HG03039 (cell line): ENCODE measurements at regions not wholly inside any gene's neighbourhood (a gene's known extent, or its start where the extent isn't known, plus 50 kb on each side); places are given as distances from the start of the nearest gene placed in this dataset.
"Not testable (repeated sequence)": the region's sequence is repeated elsewhere in the genome, so short reads cannot be mapped to it uniquely, and the experiment has no call there.

Experiments
- ATAC-seq: cut with Tn5 transposase; IDR thresholded peaks from one replicate; pipeline ENCODE4 v1.9.1; 2021; ENCODE audit warnings: mild to moderate bottlenecking, moderate library complexity; ENCODE audit not compliant: unreplicated experiment

- no peak for ATAC-seq
These were observed 75.1 kb downstream of the HAUS1 start for GRCh38 chr18:46179306-46179705.

DNA sequence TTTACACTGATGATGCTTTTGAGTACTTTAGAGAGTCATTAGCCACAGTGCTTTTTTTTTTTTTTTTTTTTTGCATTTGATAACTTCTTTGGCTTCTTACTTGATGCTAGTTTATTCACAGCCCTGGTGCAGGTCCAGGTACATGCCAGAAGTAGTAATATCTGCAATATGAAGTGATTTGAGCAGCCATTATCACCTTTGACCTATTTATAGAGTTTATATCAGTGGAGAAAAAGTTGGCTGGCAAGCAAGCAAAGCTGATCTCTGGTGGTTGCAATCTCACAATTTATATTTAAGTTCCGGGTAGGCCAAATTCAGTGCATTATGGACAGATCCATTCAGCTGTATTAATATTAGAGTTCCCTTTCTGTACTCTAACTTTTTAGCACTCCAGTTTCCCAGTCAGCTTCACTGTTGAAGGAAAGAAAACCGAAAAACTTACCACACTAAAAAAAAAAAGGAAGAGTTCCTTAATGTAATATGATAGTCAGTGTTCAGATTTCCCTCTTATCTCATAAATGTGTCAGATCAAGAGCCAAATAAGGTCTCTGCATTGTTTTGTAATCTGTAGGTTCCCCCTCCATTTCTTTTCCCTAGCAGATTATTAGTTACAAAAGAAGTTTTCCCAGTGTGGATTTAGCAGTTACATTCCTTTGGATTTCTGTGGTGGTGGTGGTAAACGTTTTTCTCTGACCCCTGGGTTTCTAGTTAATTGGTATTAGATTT is 78.6 kb downstream of the HAUS1 start:
- no peak for ATAC-seq

GRCh38 chr18:46184296-46184695 is 80.1 kb downstream of the HAUS1 start:
- ATAC-seq, result not testable (repeated sequence)

GRCh38 chr18:46184727-46185126 is 80.5 kb downstream of the HAUS1 start:
- no peak for ATAC-seq

DNA sequence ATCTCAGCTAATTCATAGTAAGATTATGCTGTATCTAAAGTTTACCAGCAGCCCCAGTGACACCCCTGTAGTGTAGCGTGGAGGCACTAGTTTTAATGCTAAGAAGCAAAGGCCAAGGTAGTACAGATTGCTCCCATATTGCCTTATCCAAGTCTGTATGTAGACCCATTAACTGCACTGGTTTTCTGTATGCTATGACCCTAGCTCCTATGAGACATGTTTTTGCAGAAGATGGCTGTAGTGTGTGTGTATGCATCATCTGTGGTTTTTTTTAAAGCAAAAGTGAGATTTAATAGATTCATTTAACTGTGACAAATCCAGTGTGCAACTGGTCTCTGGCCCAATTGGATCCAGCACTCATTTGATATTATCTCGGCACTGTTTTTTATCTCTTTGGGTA is 86.5 kb downstream of the HAUS1 start:
- no peak for ATAC-seq

- no peak for ATAC-seq
These were observed 92.5 kb downstream of the HAUS1 start for GRCh38 chr18:46196627-46197243.

DNA sequence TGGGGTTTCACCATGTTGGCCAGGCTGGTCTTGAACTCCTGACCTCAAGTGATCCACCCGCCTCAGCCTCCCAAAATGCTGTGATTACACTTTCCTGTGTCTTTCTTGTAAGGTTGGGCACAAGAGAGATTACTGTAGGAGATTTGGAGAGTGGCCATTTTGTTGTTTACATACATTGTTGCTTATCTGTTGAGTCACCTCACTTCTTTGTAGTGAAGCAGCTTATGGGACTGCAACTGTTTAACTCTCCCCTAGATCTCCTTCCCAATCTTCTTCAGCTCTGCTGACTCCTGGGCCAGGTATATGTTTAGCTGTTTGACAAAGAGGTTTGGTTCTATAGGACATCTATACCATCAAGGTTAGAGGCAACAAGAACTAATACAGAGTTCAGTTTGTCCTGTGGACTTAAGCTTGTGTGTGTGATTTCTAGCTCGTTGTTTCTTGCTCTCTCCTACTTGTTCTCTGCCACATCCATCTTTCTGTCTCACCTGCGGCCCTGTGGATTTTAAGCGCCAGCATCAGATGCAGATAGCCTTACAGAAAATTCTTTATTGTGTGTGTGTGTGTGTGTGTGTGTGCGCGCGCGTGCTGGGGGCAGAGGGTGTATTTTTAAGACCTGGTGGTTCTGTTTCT is 95.4 kb downstream of the HAUS1 start:
- no peak for ATAC-seq

- ATAC-seq, result not testable (repeated sequence)
These were observed 96.2 kb downstream of the HAUS1 start for GRCh38 chr18:46200178-46201055.

GRCh38 chr18:46204143-46204542 is 100.0 kb downstream of the HAUS1 start:
- ATAC-seq, result no peak

- no peak for ATAC-seq
These were observed 103.8 kb downstream of the HAUS1 start for GRCh38 chr18:46207985-46208384.

DNA sequence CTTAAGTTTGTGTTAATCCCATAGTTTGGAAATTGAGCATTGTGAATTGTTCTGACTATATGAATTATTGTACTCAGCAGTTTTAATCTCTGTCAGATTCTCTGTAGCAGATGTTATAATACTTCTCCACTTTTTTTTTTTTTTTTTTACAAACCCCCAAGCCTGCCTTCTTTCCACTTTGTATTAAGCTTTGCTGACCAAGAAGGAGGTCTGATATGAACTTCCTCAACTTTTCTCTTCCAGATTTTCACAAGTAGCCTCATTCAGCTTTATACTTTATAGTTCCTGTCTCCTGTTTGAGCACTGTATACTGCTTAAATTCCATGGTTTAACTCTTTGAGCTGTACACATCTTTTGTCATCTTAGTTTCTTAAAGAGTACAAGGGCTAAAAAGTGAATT is 105.0 kb downstream of the HAUS1 start:
- no peak for ATAC-seq

DNA sequence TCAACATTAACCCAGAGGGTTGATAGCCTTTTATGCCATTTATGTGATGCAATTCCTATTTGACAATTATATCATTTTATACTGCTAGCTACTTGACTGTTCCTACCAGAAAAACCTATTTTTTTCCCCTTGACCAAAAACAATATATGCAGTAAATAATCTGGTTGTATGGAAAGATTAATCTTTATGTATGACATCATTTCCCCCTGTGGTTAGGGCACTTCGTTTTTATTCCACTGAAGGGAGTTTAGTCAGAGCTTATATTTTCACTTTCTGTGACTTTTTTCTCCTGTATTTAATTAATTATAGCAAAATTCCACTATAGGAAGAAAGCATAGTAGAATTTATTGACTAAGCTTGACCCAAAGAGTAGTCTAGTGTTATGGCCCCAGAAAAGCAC is 107.6 kb downstream of the HAUS1 start:
- no peak for ATAC-seq

- ATAC-seq, result no peak
These were observed 108.2 kb downstream of the HAUS1 start for GRCh38 chr18:46212398-46212797.

DNA sequence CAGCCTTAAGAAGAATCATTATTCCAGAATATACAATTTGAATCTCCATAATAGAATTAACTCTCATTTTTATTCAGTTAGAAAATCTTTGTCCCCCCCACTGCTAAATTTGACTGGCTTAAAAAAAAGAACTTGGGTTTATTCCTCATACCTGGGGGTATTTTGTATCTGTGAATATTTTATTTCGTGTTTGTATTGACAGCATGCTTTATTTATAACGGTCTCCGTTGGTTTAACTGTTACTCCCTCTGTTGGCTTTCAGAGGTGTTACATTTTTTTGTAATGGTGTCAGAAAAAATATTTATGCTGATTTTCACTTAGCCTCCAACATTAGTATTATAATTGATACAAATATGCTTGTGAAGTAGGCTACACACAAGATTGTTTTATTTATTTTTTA is 109.1 kb downstream of the HAUS1 start:
- ATAC-seq, result no peak

- no peak for ATAC-seq
These were observed 110.2 kb downstream of the HAUS1 start for GRCh38 chr18:46214435-46214834.

- ATAC-seq, result no peak
These were observed 111.9 kb downstream of the HAUS1 start for GRCh38 chr18:46215902-46216723.

- ATAC-seq, result no peak
These were observed 115.9 kb downstream of the HAUS1 start for GRCh38 chr18:46220116-46220515.

DNA sequence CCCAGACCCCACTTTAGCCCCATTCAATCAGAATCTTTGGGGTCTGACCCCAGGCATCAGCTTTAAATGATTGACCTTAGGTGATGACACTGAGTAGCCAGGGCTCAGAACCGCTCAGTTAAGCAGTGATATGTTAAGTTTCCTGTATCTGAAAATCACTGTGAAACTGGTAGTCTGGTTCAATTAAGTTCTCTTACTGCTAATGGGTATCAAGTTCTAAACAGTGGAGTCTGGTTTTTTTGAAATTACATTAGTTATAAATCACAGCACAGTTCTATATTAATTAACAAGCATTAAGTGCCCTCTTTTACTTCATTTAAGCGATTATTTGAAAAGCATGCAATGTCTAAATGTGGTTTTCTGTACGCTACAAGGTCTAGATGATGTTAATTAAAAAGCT is 117.9 kb downstream of the HAUS1 start:
- ATAC-seq, result no peak

DNA sequence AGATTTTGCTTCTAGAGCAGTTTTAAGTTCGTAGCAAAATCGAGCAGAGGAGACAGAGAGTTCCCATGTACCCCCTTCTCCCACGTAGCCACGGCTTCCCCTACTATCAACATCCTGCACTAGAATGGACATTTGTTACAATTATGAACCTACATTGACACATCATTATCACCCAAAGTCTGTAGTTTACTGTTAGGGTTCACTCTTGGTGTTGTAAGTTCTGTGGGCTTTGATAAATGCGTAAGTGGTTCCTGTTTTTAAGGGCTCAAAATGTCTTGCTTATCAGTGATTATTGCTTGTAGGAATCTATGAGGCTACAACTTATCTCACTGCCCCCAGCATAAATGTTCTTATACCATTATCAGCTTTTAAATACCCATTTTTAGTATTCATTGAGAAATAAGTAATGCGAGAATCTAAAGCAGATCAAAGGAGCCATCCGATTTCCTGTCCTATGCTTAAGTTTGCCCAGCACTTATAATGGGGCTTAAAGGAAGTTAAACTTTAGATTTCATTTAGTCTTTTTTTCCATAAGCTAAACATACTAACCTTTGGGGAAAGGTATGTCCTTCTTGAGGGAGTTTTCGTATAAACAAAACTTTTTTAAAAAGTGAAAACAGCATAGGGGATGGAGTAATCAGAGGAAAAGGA is 118.7 kb downstream of the HAUS1 start:
- no peak for ATAC-seq

- ATAC-seq, result no peak
These were observed 120.1 kb downstream of the HAUS1 start for GRCh38 chr18:46224181-46224775.
